ENCODE measurements at regions not wholly inside any gene's neighbourhood (a gene's known extent, or its start where the extent isn't known, plus 50 kb on each side); places are given as distances from the start of the nearest gene placed in this dataset.

DNA sequence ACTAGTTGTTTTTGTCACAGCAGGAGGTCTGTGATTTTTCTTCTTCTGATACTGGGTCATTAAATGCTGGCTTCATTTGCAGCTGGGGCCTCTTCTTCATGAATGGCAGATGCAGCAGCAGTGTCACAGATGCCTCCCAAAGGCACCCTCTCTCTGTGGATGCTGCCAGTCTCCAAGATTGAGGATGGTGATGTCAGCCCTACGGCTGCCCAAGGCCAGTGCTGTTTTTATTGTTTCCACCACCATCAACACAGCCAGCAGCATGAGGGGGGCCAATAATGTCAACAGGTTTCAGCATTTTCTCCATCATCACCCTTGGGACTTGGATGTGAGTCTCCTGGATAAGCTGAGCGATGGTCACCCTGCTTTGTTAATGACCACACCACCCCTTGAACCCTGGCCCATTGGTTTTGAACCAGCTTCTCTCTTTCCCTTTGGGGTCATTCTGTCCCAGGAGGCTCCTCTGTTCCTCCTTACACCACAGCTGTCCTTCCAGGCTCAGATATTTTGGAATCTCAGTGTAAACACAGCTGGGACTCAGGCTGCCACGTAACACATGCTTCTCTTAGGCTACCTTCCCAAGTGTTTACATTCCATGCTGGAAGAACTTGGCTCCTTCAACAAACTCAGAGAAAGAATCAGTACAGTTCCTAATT is 151.7 kb upstream of the DDHD1 start:
- TF ChIP-seq, protein P1, sequence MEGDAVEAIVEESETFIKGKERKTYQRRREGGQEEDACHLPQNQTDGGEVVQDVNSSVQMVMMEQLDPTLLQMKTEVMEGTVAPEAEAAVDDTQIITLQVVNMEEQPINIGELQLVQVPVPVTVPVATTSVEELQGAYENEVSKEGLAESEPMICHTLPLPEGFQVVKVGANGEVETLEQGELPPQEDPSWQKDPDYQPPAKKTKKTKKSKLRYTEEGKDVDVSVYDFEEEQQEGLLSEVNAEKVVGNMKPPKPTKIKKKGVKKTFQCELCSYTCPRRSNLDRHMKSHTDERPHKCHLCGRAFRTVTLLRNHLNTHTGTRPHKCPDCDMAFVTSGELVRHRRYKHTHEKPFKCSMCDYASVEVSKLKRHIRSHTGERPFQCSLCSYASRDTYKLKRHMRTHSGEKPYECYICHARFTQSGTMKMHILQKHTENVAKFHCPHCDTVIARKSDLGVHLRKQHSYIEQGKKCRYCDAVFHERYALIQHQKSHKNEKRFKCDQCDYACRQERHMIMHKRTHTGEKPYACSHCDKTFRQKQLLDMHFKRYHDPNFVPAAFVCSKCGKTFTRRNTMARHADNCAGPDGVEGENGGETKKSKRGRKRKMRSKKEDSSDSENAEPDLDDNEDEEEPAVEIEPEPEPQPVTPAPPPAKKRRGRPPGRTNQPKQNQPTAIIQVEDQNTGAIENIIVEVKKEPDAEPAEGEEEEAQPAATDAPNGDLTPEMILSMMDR (IDR thresholded peaks at IDR 0.05), result no peak
- TF ChIP-seq POLR2A (IDR thresholded peaks at IDR 0.05), result no peak
